ENCODE measurements at regions not wholly inside any gene's neighbourhood (a gene's known extent, or its start where the extent isn't known, plus 50 kb on each side); places are given as distances from the start of the nearest gene placed in this dataset.
"Not testable (repeated sequence)": the region's sequence is repeated elsewhere in the genome, so short reads cannot be mapped to it uniquely, and the experiment has no call there.

DNA sequence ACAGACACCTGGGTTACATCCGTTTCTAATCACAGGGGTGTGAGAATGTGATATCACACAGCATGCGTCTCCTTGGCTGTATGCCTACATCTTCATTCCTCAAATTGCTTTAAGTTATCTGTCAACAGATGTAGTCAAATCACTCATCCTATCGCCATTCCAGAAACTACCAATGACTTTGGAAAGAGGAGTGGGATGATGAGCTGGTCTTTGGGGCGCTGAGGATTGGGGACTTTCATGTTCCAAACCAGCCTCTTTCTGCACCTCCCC lies 104.8 kb downstream of the NAV1 start:
- H3K27ac ChIP-seq: no peak overlapping the region
- H3K9me3 ChIP-seq (ENCODE audit: insufficient read depth, low read depth): no peaks in the 10 kb centered on the region
- no peak overlapping the region for H2AFZ ChIP-seq
- no peaks in the 10 kb centered on the region for H3K36me3 ChIP-seq (ENCODE audit: low read depth)
- ChIA-PET POLR2A (ENCODE audit: unreplicated experiment) (no interaction called here), CTCF (no interaction called here)
- H3K79me2 ChIP-seq (ENCODE audit: low read depth): no peaks in the 10 kb centered on the region
- H3K4me2 ChIP-seq: no peak overlapping the region
- H4K20me1 ChIP-seq (ENCODE audit: insufficient read depth): no peaks in the 10 kb centered on the region
- peak in 1 of 2 experiments; percentile 15 for DNase-seq
- intact Hi-C loops (cut with micrococcal nuclease; ENCODE audit: unreplicated experiment): no loop called here
- no peaks in the 10 kb centered on the region for H3K4me1 ChIP-seq (replicated peaks; ENCODE audit: insufficient read depth)
- H3K4me3 ChIP-seq: no peak overlapping the region
- peaks cover under 1% of the 10 kb centered on the region; the same call in 1 of the 2 replicates for H3K27me3 ChIP-seq (ENCODE audit: insufficient read depth, low read depth)
- H3F3A ChIP-seq (ENCODE audit: insufficient read depth, low read depth): peaks cover 7% of the 10 kb centered on the region; the same call in 1 of the 2 replicates
- TF ChIP-seq, protein P1, sequence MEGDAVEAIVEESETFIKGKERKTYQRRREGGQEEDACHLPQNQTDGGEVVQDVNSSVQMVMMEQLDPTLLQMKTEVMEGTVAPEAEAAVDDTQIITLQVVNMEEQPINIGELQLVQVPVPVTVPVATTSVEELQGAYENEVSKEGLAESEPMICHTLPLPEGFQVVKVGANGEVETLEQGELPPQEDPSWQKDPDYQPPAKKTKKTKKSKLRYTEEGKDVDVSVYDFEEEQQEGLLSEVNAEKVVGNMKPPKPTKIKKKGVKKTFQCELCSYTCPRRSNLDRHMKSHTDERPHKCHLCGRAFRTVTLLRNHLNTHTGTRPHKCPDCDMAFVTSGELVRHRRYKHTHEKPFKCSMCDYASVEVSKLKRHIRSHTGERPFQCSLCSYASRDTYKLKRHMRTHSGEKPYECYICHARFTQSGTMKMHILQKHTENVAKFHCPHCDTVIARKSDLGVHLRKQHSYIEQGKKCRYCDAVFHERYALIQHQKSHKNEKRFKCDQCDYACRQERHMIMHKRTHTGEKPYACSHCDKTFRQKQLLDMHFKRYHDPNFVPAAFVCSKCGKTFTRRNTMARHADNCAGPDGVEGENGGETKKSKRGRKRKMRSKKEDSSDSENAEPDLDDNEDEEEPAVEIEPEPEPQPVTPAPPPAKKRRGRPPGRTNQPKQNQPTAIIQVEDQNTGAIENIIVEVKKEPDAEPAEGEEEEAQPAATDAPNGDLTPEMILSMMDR (conservative IDR thresholded peaks at IDR 0.05): no peak
- no peak for TF ChIP-seq EZH2 (IDR thresholded peaks at IDR 0.05; ENCODE audit: low read depth)
- no TSS peak for BruUV-seq (replicated peaks)
- no peaks in the 10 kb centered on the region for H3K9me2 ChIP-seq (ENCODE audit: insufficient read depth)

DNA sequence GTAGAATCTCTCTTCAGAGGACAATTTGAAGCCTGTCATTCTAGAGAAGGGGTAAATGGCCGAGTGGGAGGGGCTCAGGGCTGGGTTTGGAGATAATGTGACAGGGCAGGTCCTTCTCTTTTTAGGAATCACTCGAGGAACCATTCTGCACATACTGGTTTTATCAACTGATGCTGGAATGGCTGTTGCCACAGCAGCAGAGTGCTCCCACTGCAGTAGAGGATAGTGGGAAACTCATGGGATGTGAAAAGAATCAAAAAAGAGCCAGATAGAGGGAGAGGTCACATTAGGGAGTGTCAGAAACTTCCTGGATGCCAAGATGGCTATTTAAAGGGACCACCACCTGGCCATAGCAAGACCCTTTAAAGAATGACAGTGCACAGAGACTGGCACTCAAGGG lies 105.3 kb downstream of the NAV1 start:
- Histone ChIP-seq H3K4me2 (no peak overlapping the region), H4K20me1 (ENCODE audit: insufficient read depth) (no peaks in the 10 kb centered on the region), H3K4me3 (no peak overlapping the region), H3K27me3 (ENCODE audit: insufficient read depth, low read depth) (peaks cover 5% of the 10 kb centered on the region; the same call in 1 of the 2 replicates), H2AFZ (no peak overlapping the region), H3F3A (ENCODE audit: insufficient read depth, low read depth) (peaks cover 7% of the 10 kb centered on the region; the same call in 1 of the 2 replicates), H3K4me1 (replicated peaks; ENCODE audit: insufficient read depth) (no peaks in the 10 kb centered on the region), H3K27ac (no peak overlapping the region), H3K36me3 (ENCODE audit: low read depth) (no peaks in the 10 kb centered on the region), H3K9me3 (ENCODE audit: insufficient read depth, low read depth) (no peaks in the 10 kb centered on the region), H3K9me2 (ENCODE audit: insufficient read depth) (no peaks in the 10 kb centered on the region), H3K79me2 (ENCODE audit: low read depth) (no peaks in the 10 kb centered on the region)
- ChIA-PET POLR2A (ENCODE audit: unreplicated experiment) (no interaction called here), CTCF (no interaction called here)
- intact Hi-C loops (cut with micrococcal nuclease; ENCODE audit: unreplicated experiment): no loop called here
- BruUV-seq (replicated peaks): no TSS peak
- DNase-seq: no peak
- TF ChIP-seq, protein P1 (conservative IDR thresholded peaks at IDR 0.05): no peak
- TF ChIP-seq EZH2 (IDR thresholded peaks at IDR 0.05; ENCODE audit: low read depth): no peak

DNA sequence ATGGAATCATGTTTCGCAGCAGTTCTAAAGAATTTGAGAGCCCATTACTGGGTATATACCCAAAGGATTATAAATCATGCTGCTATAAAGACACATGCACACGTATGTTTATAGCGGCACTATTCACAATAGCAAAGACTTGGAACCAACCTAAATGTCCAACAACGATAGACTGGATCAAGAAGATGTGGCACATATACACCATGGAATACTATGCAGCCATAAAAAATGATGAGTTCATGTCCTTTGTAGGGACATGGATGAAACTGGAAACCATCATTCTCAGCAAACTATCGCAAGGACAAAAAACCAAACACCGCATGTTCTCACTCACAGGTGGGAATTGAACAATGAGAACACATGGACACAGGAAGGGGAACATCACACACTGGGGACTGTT lies 106.1 kb downstream of the NAV1 start:
- H3K9me3 ChIP-seq (ENCODE audit: insufficient read depth, low read depth); H3K9me2 ChIP-seq (ENCODE audit: insufficient read depth); H2AFZ ChIP-seq; DNase-seq; H3K4me1 ChIP-seq (replicated peaks; ENCODE audit: insufficient read depth); H3F3A ChIP-seq (ENCODE audit: insufficient read depth, low read depth); H3K4me2 ChIP-seq; BruUV-seq (replicated peaks); H3K36me3 ChIP-seq (ENCODE audit: low read depth); H3K27me3 ChIP-seq (ENCODE audit: insufficient read depth, low read depth); CTCF ChIA-PET; H3K4me3 ChIP-seq; H3K79me2 ChIP-seq (ENCODE audit: low read depth); H3K27ac ChIP-seq; intact Hi-C loops (cut with micrococcal nuclease; ENCODE audit: unreplicated experiment); H4K20me1 ChIP-seq (ENCODE audit: insufficient read depth): not testable (repeated sequence)
- POLR2A ChIA-PET (ENCODE audit: unreplicated experiment): interaction anchor here (0.7 kb wide), 1 partner anchor 334 kb away, joined by 3 read pairs; no protein-coding TSS in a partner anchor

DNA sequence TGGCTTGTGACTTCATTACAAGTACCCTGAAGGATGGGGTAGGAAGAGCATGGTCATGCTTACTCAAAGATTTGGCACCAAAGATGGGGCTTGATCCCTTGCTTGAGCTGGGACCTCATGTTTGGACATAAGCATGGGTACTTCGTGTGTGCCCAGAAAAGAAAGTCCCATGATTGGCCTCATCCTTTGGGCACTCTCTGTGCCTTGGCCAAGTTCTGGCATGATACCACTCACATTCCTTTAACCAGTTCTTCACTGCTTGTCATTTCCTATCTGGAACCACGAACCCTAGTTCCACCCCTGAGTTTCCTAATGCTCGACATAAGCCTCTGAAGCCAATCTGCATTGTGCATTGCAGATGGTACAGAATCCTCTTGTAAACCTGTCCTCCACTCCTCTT lies 107.0 kb downstream of the NAV1 start:
- no peak overlapping the region for H3K4me2 ChIP-seq
- no peaks in the 10 kb centered on the region for H4K20me1 ChIP-seq (ENCODE audit: insufficient read depth)
- ChIA-PET POLR2A (ENCODE audit: unreplicated experiment) (no interaction called here), CTCF (no interaction called here)
- intact Hi-C loops (cut with micrococcal nuclease; ENCODE audit: unreplicated experiment): no loop called here
- no peaks in the 10 kb centered on the region for H3K4me1 ChIP-seq (replicated peaks; ENCODE audit: insufficient read depth)
- H3K36me3 ChIP-seq (ENCODE audit: low read depth): no peaks in the 10 kb centered on the region
- no peak overlapping the region for H2AFZ ChIP-seq
- no peaks in the 10 kb centered on the region for H3K9me2 ChIP-seq (ENCODE audit: insufficient read depth)
- H3K9me3 ChIP-seq (ENCODE audit: insufficient read depth, low read depth): no peaks in the 10 kb centered on the region
- peaks cover 5% of the 10 kb centered on the region; the same call in 1 of the 2 replicates for H3K27me3 ChIP-seq (ENCODE audit: insufficient read depth, low read depth)
- no peak overlapping the region for H3K4me3 ChIP-seq
- no peaks in the 10 kb centered on the region for H3K79me2 ChIP-seq (ENCODE audit: low read depth)
- H3F3A ChIP-seq (ENCODE audit: insufficient read depth, low read depth): peaks cover 7% of the 10 kb centered on the region; the same call in 1 of the 2 replicates
- peak in 1 of 2 experiments; percentile 13 for DNase-seq
- TF ChIP-seq, protein P1 (conservative IDR thresholded peaks at IDR 0.05): no peak
- no peak for TF ChIP-seq EZH2 (IDR thresholded peaks at IDR 0.05; ENCODE audit: low read depth)
- BruUV-seq (replicated peaks): no TSS peak
- no peak overlapping the region for H3K27ac ChIP-seq
